Epidermal melanocyte (primary cell): ENCODE measurements at regions not wholly inside any gene's neighbourhood (a gene's known extent, or its start where the extent isn't known, plus 50 kb on each side); places are given as distances from the start of the nearest gene placed in this dataset.
"Not testable (repeated sequence)": the region's sequence is repeated elsewhere in the genome, so short reads cannot be mapped to it uniquely, and the experiment has no call there.

Experiments
- DNase-seq: peaks from one replicate; pipeline ENCODE4 v3.0.0; 2011; ENCODE audit warnings: low spot score; ENCODE audit not compliant: insufficient read length

- peak; percentile 50 for DNase-seq
These were observed 54.9 kb upstream of the ZBTB18 start for GRCh38 chr1:243996223-243996622.

GRCh38 chr1:243991650-243992049 lies 59.4 kb upstream of the ZBTB18 start:
- DNase-seq = no peak

- DNase-seq = no peak
These were observed 66.3 kb upstream of the ZBTB18 start for GRCh38 chr1:243984788-243985187.

- no peak for DNase-seq
These were observed 68.5 kb upstream of the ZBTB18 start for GRCh38 chr1:243982447-243983018.

- DNase-seq = no peak
These were observed 70.6 kb upstream of the ZBTB18 start for GRCh38 chr1:243980471-243980870.

GRCh38 chr1:243980071-243980470 lies 71.0 kb upstream of the ZBTB18 start:
- DNase-seq = no peak

- DNase-seq = no peak
These were observed 71.7 kb upstream of the ZBTB18 start for GRCh38 chr1:243979396-243979795.

- DNase-seq = no peak
These were observed 74.0 kb upstream of the ZBTB18 start for GRCh38 chr1:243977094-243977493.

GRCh38 chr1:243974451-243975292 lies 76.4 kb upstream of the ZBTB18 start:
- DNase-seq = no peak

- DNase-seq = no peak
These were observed 77.9 kb upstream of the ZBTB18 start for GRCh38 chr1:243973169-243973568.

GRCh38 chr1:243970077-243970476 lies 81.0 kb upstream of the ZBTB18 start:
- DNase-seq = no peak

GRCh38 chr1:243968413-243968812 lies 82.7 kb upstream of the ZBTB18 start:
- DNase-seq = no peak

GRCh38 chr1:243964915-243965314 lies 86.2 kb upstream of the ZBTB18 start:
- no peak for DNase-seq

- no peak for DNase-seq
These were observed 87.5 kb upstream of the ZBTB18 start for GRCh38 chr1:243963571-243963970.

GRCh38 chr1:243962541-243962940 lies 88.5 kb upstream of the ZBTB18 start:
- DNase-seq = no peak

- DNase-seq = no peak
These were observed 91.1 kb upstream of the ZBTB18 start for GRCh38 chr1:243959998-243960397.

- DNase-seq = no peak
These were observed 93.9 kb upstream of the ZBTB18 start for GRCh38 chr1:243957141-243957540.

GRCh38 chr1:243956450-243956849 lies 94.6 kb upstream of the ZBTB18 start:
- no peak for DNase-seq

GRCh38 chr1:243951207-243951606 lies 99.9 kb upstream of the ZBTB18 start:
- DNase-seq = not testable (repeated sequence)

GRCh38 chr1:243950166-243950565 lies 100.1 kb upstream of the AKT3 start:
- peak; percentile 83 for DNase-seq

- DNase-seq = no peak
These were observed 96.9 kb upstream of the AKT3 start for GRCh38 chr1:243946946-243947345.

GRCh38 chr1:243946253-243946652 lies 96.2 kb upstream of the AKT3 start:
- no peak for DNase-seq

- DNase-seq = no peak
These were observed 95.7 kb upstream of the AKT3 start for GRCh38 chr1:243945727-243946126.
